ENCODE measurements at regions not wholly inside any gene's neighbourhood (a gene's known extent, or its start where the extent isn't known, plus 50 kb on each side); places are given as distances from the start of the nearest gene placed in this dataset.

- DNase-seq (no peak), FAIRE-seq (no peak)
- Histone ChIP-seq H3K4me3 (ENCODE audit: low read length in 3 of 3) (no peak overlapping the region), H3K36me3 (ENCODE audit: control insufficient read depth in 2 of 3, insufficient read depth in 3 of 3, low read length in 3 of 3) (no peaks in the 10 kb centered on the region), H3K4me1 (ENCODE audit: control insufficient read depth in 2 of 3, insufficient read depth in 2 of 3, low read depth in 1 of 3, low read length in 3 of 3) (no peaks in the 10 kb centered on the region), H3K27me3 (ENCODE audit: control insufficient read depth, insufficient read depth, low read length) (no peaks in the 10 kb centered on the region), H3K27ac (ENCODE audit: low read depth in 2 of 2, low read length in 2 of 2) (no peak overlapping the region), H3K9ac (ENCODE audit: low read length in 3 of 3) (no peak overlapping the region), H3K9me3 (ENCODE audit: control insufficient read depth in 2 of 3, insufficient read depth in 1 of 3, low read length in 3 of 3) (no peaks in the 10 kb centered on the region)
- no peak for TF ChIP-seq CTCF (IDR thresholded peaks at IDR 0.05; ENCODE audit: borderline replicate concordance, extremely low read depth, insufficient read depth)
- intact Hi-C loops (cut with DNase I), result no loop called here
Observed at GRCh38 chr6:12446394-12446793, 156.2 kb downstream of the EDN1 start.

GRCh38 chr6:12449447-12449846, 159.3 kb downstream of the EDN1 start:
- Histone ChIP-seq H3K27ac (ENCODE audit: low read depth in 2 of 2, low read length in 2 of 2) (no peak overlapping the region), H3K9ac (ENCODE audit: low read length in 3 of 3) (no peak overlapping the region), H3K36me3 (ENCODE audit: control insufficient read depth in 2 of 3, insufficient read depth in 3 of 3, low read length in 3 of 3) (no peaks in the 10 kb centered on the region), H3K27me3 (ENCODE audit: control insufficient read depth, insufficient read depth, low read length) (no peaks in the 10 kb centered on the region), H3K4me3 (ENCODE audit: low read length in 3 of 3) (no peak overlapping the region), H3K4me1 (ENCODE audit: control insufficient read depth in 2 of 3, insufficient read depth in 2 of 3, low read depth in 1 of 3, low read length in 3 of 3) (no peaks in the 10 kb centered on the region), H3K9me3 (ENCODE audit: control insufficient read depth in 2 of 3, insufficient read depth in 1 of 3, low read length in 3 of 3) (peaks cover 0 to 7% (median 0%) of the 10 kb centered on the region in 3 donors)
- no peak for TF ChIP-seq CTCF (IDR thresholded peaks at IDR 0.05; ENCODE audit: borderline replicate concordance, extremely low read depth, insufficient read depth)
- intact Hi-C loops (cut with DNase I), result no loop called here
- no peak for DNase-seq
- no peak for FAIRE-seq

GRCh38 chr6:12450467-12450866, 160.3 kb downstream of the EDN1 start:
- Histone ChIP-seq H3K27me3 (ENCODE audit: control insufficient read depth, insufficient read depth, low read length) (no peaks in the 10 kb centered on the region), H3K9me3 (ENCODE audit: control insufficient read depth in 2 of 3, insufficient read depth in 1 of 3, low read length in 3 of 3) (peaks cover 0 to 7% (median 0%) of the 10 kb centered on the region in 3 donors), H3K4me1 (ENCODE audit: control insufficient read depth in 2 of 3, insufficient read depth in 2 of 3, low read depth in 1 of 3, low read length in 3 of 3) (no peaks in the 10 kb centered on the region), H3K36me3 (ENCODE audit: control insufficient read depth in 2 of 3, insufficient read depth in 3 of 3, low read length in 3 of 3) (no peaks in the 10 kb centered on the region), H3K4me3 (ENCODE audit: low read length in 3 of 3) (no peak overlapping the region), H3K27ac (ENCODE audit: low read depth in 2 of 2, low read length in 2 of 2) (no peak overlapping the region), H3K9ac (ENCODE audit: low read length in 3 of 3) (no peak overlapping the region)
- DNase-seq, result no peak
- TF ChIP-seq CTCF (IDR thresholded peaks at IDR 0.05; ENCODE audit: borderline replicate concordance, extremely low read depth, insufficient read depth), result no peak
- no peak for FAIRE-seq
- intact Hi-C loops (cut with DNase I), result no loop called here

GRCh38 chr6:12456343-12456742, 166.2 kb downstream of the EDN1 start:
- Histone ChIP-seq H3K9ac (ENCODE audit: low read length in 3 of 3) (no peak overlapping the region), H3K4me1 (ENCODE audit: control insufficient read depth in 2 of 3, insufficient read depth in 2 of 3, low read depth in 1 of 3, low read length in 3 of 3) (peaks cover 0 to 6% (median 0%) of the 10 kb centered on the region in 3 donors), H3K27ac (ENCODE audit: low read depth in 2 of 2, low read length in 2 of 2) (no peak overlapping the region), H3K27me3 (ENCODE audit: control insufficient read depth, insufficient read depth, low read length) (no peaks in the 10 kb centered on the region), H3K9me3 (ENCODE audit: control insufficient read depth in 2 of 3, insufficient read depth in 1 of 3, low read length in 3 of 3) (peaks cover 0 to 7% (median 0%) of the 10 kb centered on the region in 3 donors), H3K4me3 (ENCODE audit: low read length in 3 of 3) (no peak overlapping the region), H3K36me3 (ENCODE audit: control insufficient read depth in 2 of 3, insufficient read depth in 3 of 3, low read length in 3 of 3) (no peaks in the 10 kb centered on the region)
- DNase-seq, result no peak
- FAIRE-seq, result no peak
- intact Hi-C loops (cut with DNase I), result no loop called here
- TF ChIP-seq CTCF (IDR thresholded peaks at IDR 0.05; ENCODE audit: borderline replicate concordance, extremely low read depth, insufficient read depth), result no peak
